Lower lobe of right lung (tissue), 2 donors: ENCODE measurements at regions not wholly inside any gene's neighbourhood (a gene's known extent, or its start where the extent isn't known, plus 50 kb on each side); places are given as distances from the start of the nearest gene placed in this dataset.

ENCODE experiments used
- ATAC-seq, 2 donors: fragments of 200-7000 bp; cut with Tn5 transposase; one replicate each; pipeline ENCODE4 v1.9.1; 2020 to 2022; ENCODE audit warnings: mild to moderate bottlenecking in 2 of 2, moderate library complexity in 2 of 2
- DNase-seq: peaks from one replicate; pipeline ENCODE4 v3.0.0-alpha.2; 2020
- H3K27ac ChIP-seq: fragments of 200-600 bp; one replicate; pipeline ENCODE4 v1.8.0; 2022
- H3K27me3 ChIP-seq: fragments of 200-600 bp; one replicate; pipeline ENCODE4 v1.8.0; 2022; ENCODE audit warnings: low read depth
- H3K36me3 ChIP-seq: fragments of 200-600 bp; one replicate; pipeline ENCODE4 v1.8.0; 2022; ENCODE audit warnings: mild to moderate bottlenecking
- H3K4me1 ChIP-seq: fragments of 200-600 bp; one replicate; pipeline ENCODE4 v1.8.0; 2022
- H3K4me3 ChIP-seq: fragments of 200-600 bp; one replicate; pipeline ENCODE4 v1.8.0; 2022; ENCODE audit warnings: mild to moderate bottlenecking
- H3K9me3 ChIP-seq: fragments of 200-600 bp; one replicate; pipeline ENCODE4 v1.8.0; 2022
- intact Hi-C: fragments of 100-400 bp; cut with DNase I; formaldehyde crosslinking; loops from one replicate; pipeline ENCODE4 v1.11.0; 2022
- TF ChIP-seq, protein P1 (sequence below): fragments of 200-600 bp; IDR thresholded peaks from one replicate; pipeline ENCODE4 v1.8.0; 2022; ENCODE audit warnings: antibody characterized with exemption, mild to moderate bottlenecking
- donor health status: DM: no; HTN: yes; CAD: no; lungs with severe emphysema.

- H3K36me3 ChIP-seq, result no peaks in the 10 kb centered on the region
- H3K27ac ChIP-seq, result no peak overlapping the region
- intact Hi-C loops, result no loop called here
- no peak overlapping the region for H3K4me3 ChIP-seq
- DNase-seq, result no peak
- no peak for ATAC-seq
- no peaks in the 10 kb centered on the region for H3K27me3 ChIP-seq
- TF ChIP-seq, protein P1, sequence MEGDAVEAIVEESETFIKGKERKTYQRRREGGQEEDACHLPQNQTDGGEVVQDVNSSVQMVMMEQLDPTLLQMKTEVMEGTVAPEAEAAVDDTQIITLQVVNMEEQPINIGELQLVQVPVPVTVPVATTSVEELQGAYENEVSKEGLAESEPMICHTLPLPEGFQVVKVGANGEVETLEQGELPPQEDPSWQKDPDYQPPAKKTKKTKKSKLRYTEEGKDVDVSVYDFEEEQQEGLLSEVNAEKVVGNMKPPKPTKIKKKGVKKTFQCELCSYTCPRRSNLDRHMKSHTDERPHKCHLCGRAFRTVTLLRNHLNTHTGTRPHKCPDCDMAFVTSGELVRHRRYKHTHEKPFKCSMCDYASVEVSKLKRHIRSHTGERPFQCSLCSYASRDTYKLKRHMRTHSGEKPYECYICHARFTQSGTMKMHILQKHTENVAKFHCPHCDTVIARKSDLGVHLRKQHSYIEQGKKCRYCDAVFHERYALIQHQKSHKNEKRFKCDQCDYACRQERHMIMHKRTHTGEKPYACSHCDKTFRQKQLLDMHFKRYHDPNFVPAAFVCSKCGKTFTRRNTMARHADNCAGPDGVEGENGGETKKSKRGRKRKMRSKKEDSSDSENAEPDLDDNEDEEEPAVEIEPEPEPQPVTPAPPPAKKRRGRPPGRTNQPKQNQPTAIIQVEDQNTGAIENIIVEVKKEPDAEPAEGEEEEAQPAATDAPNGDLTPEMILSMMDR, result no peak
- no peaks in the 10 kb centered on the region for H3K9me3 ChIP-seq
- peaks cover 7% of the 10 kb centered on the region for H3K4me1 ChIP-seq
Observed at GRCh38 chr11:100561323-100561722, 125.8 kb upstream of the ARHGAP42 start.

- Histone ChIP-seq H3K4me3 (no peak overlapping the region), H3K4me1 (peaks cover 7% of the 10 kb centered on the region), H3K27ac (no peak overlapping the region), H3K27me3 (no peaks in the 10 kb centered on the region), H3K36me3 (no peaks in the 10 kb centered on the region), H3K9me3 (no peaks in the 10 kb centered on the region)
- TF ChIP-seq, protein P1, result no peak
- ATAC-seq (peak; percentile 23 to 53), DNase-seq (no peak)
- intact Hi-C loops, result no loop called here
Observed at GRCh38 chr11:100562128-100562527, 125.0 kb upstream of the ARHGAP42 start.

DNA sequence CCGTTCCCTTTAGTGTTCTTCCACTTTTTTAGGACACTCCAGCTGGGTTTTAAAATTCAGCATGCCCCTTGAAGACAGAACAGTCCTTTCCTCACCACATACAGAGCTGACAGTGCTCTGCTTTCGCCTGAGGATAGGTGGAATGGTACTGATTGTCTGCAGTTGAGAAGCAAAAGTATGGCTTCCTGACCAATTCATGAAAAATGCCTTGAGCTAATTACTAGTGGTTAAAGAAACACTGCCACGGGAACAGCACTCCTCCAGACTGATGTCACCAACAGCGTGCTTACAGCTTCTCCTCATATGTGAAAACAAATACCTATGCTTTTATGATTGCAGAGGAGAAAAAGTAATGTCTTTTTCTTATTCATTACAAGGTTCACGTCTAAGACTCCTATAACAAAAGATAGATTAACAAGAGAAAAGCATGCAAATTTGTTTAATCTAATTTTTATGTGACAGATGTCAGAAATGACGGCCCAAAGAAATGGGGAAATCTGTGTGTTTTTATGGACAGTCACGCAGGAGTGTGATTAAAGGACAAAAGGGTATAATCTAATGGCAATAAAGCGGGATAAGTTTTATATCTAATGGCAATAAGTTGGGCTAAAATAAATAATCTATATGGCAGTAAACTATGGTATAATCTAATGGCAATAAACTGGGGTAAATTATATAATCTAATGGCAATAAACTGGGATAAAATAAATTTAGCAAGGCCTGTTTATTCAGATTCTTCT is 123.4 kb upstream of the ARHGAP42 start:
- Histone ChIP-seq H3K4me3 (no peak overlapping the region), H3K36me3 (no peaks in the 10 kb centered on the region), H3K27ac (no peak overlapping the region), H3K27me3 (no peaks in the 10 kb centered on the region), H3K4me1 (peaks cover 7% of the 10 kb centered on the region), H3K9me3 (no peaks in the 10 kb centered on the region)
- ATAC-seq, result no peak
- intact Hi-C loops, result no loop called here
- TF ChIP-seq, protein P1, result no peak
- DNase-seq, result no peak

DNA sequence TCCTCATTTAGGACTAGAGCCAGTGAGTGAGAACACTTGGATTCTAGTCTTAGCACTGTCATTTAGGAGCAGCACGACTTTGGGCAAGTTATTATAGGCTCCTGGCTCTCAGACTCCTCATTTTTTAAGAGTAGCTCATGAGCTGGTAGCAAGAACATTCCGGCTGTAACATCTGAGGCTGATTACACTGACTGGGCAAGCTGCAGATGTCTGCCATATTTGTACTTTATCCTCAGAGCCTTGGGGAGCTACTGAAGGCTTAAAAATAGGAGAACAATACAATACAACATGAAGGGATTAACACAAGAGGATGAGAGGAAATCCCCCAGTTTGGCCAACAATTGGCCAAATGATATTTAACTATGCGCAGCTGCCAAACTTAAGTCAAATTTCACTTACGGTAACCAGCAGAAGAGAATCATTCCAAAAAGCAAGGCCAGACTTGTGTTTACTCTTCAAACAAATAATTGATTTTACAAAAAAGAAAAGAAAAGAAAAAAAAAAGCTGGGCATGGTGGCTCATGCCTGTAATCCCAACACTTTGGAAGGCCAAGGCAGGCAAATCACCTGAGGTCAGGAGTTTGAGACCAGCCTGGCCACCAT is 113.1 kb upstream of the ARHGAP42 start:
- ATAC-seq (no peak), DNase-seq (no peak)
- intact Hi-C loops, result loop anchor here (10.0 kb wide), 2 partner anchors 281 to 361 kb away; no protein-coding TSS in a partner anchor
- Histone ChIP-seq H3K4me3 (no peak overlapping the region), H3K27ac (no peak overlapping the region), H3K4me1 (no peaks in the 10 kb centered on the region), H3K27me3 (no peaks in the 10 kb centered on the region), H3K9me3 (no peaks in the 10 kb centered on the region), H3K36me3 (no peaks in the 10 kb centered on the region)
- TF ChIP-seq, protein P1, result no peak

- ATAC-seq (peak in 1 of 2 donors; percentile 47), DNase-seq (no peak)
- no peaks in the 10 kb centered on the region for H3K27me3 ChIP-seq
- no peak overlapping the region for H3K27ac ChIP-seq
- H3K9me3 ChIP-seq, result no peaks in the 10 kb centered on the region
- TF ChIP-seq, protein P1, result peak; percentile 36
- intact Hi-C loops, result loop anchor here (10.0 kb wide), 2 partner anchors 280 to 360 kb away; no protein-coding TSS in a partner anchor
- no peaks in the 10 kb centered on the region for H3K4me1 ChIP-seq
- no peaks in the 10 kb centered on the region for H3K36me3 ChIP-seq
- no peak overlapping the region for H3K4me3 ChIP-seq
Observed at GRCh38 chr11:100574894-100575769, 112.0 kb upstream of the ARHGAP42 start.
